Natural killer cell (primary cell): ENCODE measurements at regions not wholly inside any gene's neighbourhood (a gene's known extent, or its start where the extent isn't known, plus 50 kb on each side); places are given as distances from the start of the nearest gene placed in this dataset.

Source experiments
- ATAC-seq, 3 donors: fragments of 150-1000 bp in 2 of 3; fragments of 200-7000 bp in 1 of 3; cut with Tn5 transposase; 1 replicate in 1 of 3; 2 replicates in 2 of 3; pipeline ENCODE4 v1.10.0; 2021; ENCODE audit warnings: mild to moderate bottlenecking in 2 of 3, moderate library complexity in 2 of 3
- DNase-seq, 2 donors: peaks; one replicate each; pipeline versions ENCODE4 v3.0.0 to v3.0.0-alpha.2; 2013 to 2021; ENCODE audit warnings: mixed read lengths in 1 of 2
- H3K27ac ChIP-seq: one replicate; pipeline ENCODE4 v1.5.1; 2013; ENCODE audit warnings: mild to moderate bottlenecking, low read length
- H3K27me3 ChIP-seq: one replicate; pipeline ENCODE4 v1.6.1; 2013; ENCODE audit warnings: low read length; ENCODE audit not compliant: control insufficient read depth, insufficient read depth
- H3K36me3 ChIP-seq: one replicate; pipeline ENCODE4 v1.6.1; 2013; ENCODE audit warnings: low read length; ENCODE audit not compliant: control insufficient read depth, insufficient read depth
- H3K4me1 ChIP-seq: one replicate; pipeline ENCODE4 v1.6.1; 2013; ENCODE audit warnings: low read length; ENCODE audit not compliant: control insufficient read depth, insufficient read depth
- H3K4me3 ChIP-seq: one replicate; pipeline ENCODE4 v1.5.1; 2013; ENCODE audit warnings: low read length
- H3K9me3 ChIP-seq: one replicate; pipeline ENCODE4 v1.6.1; 2013; ENCODE audit warnings: low read length; ENCODE audit not compliant: control insufficient read depth, insufficient read depth
- H3K27ac Mint-ChIP-seq, 2 donors: one replicate each; pipeline ENCODE4 v1.8.0; 2022; ENCODE audit warnings: mild to moderate bottlenecking in 2 of 2, mixed read lengths in 2 of 2, moderate library complexity in 1 of 2
- H3K27me3 Mint-ChIP-seq, 2 donors: one replicate each; pipeline ENCODE4 v1.8.0; 2022; ENCODE audit warnings: low read depth in 2 of 2, mixed read lengths in 2 of 2
- H3K36me3 Mint-ChIP-seq: one replicate; pipeline ENCODE4 v1.8.0; 2022; ENCODE audit warnings: mixed read lengths
- H3K4me1 Mint-ChIP-seq, 2 donors: one replicate each; pipeline ENCODE4 v1.8.0; 2022; ENCODE audit warnings: mixed read lengths in 2 of 2
- H3K4me3 Mint-ChIP-seq: one replicate; pipeline ENCODE4 v1.8.0; 2022; ENCODE audit warnings: mild to moderate bottlenecking, moderate library complexity, mixed read lengths
- H3K9me3 Mint-ChIP-seq, 2 donors: one replicate each; pipeline ENCODE4 v1.8.0; 2022; ENCODE audit warnings: mixed read lengths in 2 of 2
- CTCF ChIP-seq: fragments of 200-600 bp; IDR thresholded peaks from one replicate; pipeline ENCODE4 v1.8.0; 2022; ENCODE audit warnings: antibody characterized with exemption
- WGBS: methylation state at CpG from one replicate; pipeline ENCODE4 v1.1.7; 2013; ENCODE audit warnings: missing lambda C conversion rate; ENCODE audit not compliant: insufficient coverage; 5-methylcytosine and 5-hydroxymethylcytosine counted together
- intact Hi-C: fragments of 100-400 bp; cut with micrococcal nuclease; formaldehyde crosslinking; loops from one replicate; pipeline ENCODE4 v1.14.2; 2022

GRCh38 chr7:41910940-41911600, 208.2 kb upstream of the INHBA start:
- H3K4me1 ChIP-seq = no peaks in the 10 kb centered on the region
- ATAC-seq = no peak
- H3K9me3 Mint-ChIP-seq = no peaks in the 10 kb centered on the region

GRCh38 chr7:41907444-41907843, 204.6 kb upstream of the INHBA start:
- no peak for ATAC-seq
- Histone ChIP-seq H3K27me3 (no peaks in the 10 kb centered on the region), H3K4me3 (no peak overlapping the region), H3K4me1 (no peaks in the 10 kb centered on the region), H3K27ac (no peak overlapping the region), H3K36me3 (no peaks in the 10 kb centered on the region), H3K9me3 (no peaks in the 10 kb centered on the region)
- intact Hi-C loops = no loop called here
- TF ChIP-seq CTCF = no peak
- H3K9me3 Mint-ChIP-seq = no peaks in the 10 kb centered on the region
- H3K27me3 Mint-ChIP-seq = peaks cover 1 to 5% of the 10 kb centered on the region in 2 donors
- no peak overlapping the region for H3K27ac Mint-ChIP-seq
- no peaks in the 10 kb centered on the region for H3K36me3 Mint-ChIP-seq
- no peak overlapping the region for H3K4me3 Mint-ChIP-seq
- H3K4me1 Mint-ChIP-seq = no peaks in the 10 kb centered on the region
- DNase-seq = no peak

More at GRCh38 chr7:41910940-41911600, 208.2 kb upstream of the INHBA start:
- no peaks in the 10 kb centered on the region for H3K36me3 ChIP-seq
- no peak for TF ChIP-seq CTCF
- intact Hi-C loops = no loop called here
- H3K4me3 ChIP-seq = no peak overlapping the region
- no peaks in the 10 kb centered on the region for H3K9me3 ChIP-seq
- H3K4me3 Mint-ChIP-seq = no peak overlapping the region
- H3K27ac ChIP-seq = no peak overlapping the region
- peaks cover 3 to 5% of the 10 kb centered on the region in 2 donors for H3K27me3 Mint-ChIP-seq
- 69% methylated on average over 3 of the region's 3 CpGs for WGBS
- no peak for DNase-seq
- no peak overlapping the region for H3K27ac Mint-ChIP-seq
- H3K27me3 ChIP-seq = no peaks in the 10 kb centered on the region
- H3K4me1 Mint-ChIP-seq = no peaks in the 10 kb centered on the region
- H3K36me3 Mint-ChIP-seq = no peaks in the 10 kb centered on the region

- TF ChIP-seq CTCF = no peak
- Histone ChIP-seq H3K36me3 (no peaks in the 10 kb centered on the region), H3K4me1 (no peaks in the 10 kb centered on the region), H3K4me3 (no peak overlapping the region), H3K27ac (no peak overlapping the region), H3K9me3 (no peaks in the 10 kb centered on the region), H3K27me3 (no peaks in the 10 kb centered on the region)
- H3K9me3 Mint-ChIP-seq = peaks cover 0 to 2% of the 10 kb centered on the region in 2 donors
- H3K36me3 Mint-ChIP-seq = no peaks in the 10 kb centered on the region
- no peak for DNase-seq
- H3K4me3 Mint-ChIP-seq = no peak overlapping the region
- no peak for ATAC-seq
- H3K4me1 Mint-ChIP-seq = no peaks in the 10 kb centered on the region
- WGBS = no CpG with 5 or more reads among the region's 2 CpGs
- intact Hi-C loops = no loop called here
- no peak overlapping the region for H3K27ac Mint-ChIP-seq
- peaks cover 10 to 44% of the 10 kb centered on the region in 2 donors for H3K27me3 Mint-ChIP-seq
Measured at GRCh38 chr7:41900532-41900931, 197.6 kb upstream of the INHBA start.
